ENCODE measurements at regions not wholly inside any gene's neighbourhood (a gene's known extent, or its start where the extent isn't known, plus 50 kb on each side); places are given as distances from the start of the nearest gene placed in this dataset.
A peak's percentile ranks its signal among the peaks of the same experiment; 100 is the strongest.

DNA sequence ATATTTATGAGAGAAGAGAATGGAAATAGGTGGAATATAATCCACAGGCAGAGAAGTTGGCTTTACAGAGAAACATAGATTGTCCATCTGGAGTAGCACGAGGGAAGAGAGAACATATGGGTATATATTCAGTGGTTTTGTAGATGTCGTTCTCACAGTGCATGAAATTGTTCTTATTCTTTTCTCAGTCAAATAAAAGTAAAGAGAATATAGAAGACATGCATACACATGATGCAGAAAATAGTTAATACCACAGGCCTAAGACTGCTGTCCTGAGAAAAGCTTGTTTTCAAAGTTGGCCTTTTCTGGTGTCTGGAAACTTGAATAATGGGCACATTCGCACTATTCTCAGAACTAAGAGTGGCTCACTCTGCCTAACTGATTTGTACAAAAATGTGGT lies 378.1 kb downstream of the GABRG1 start:
- H3K36me3 ChIP-seq (replicated peaks; ENCODE audit: control insufficient read depth, insufficient read depth, low read length) = no peaks in the 10 kb centered on the region
- H3K27me3 ChIP-seq (ENCODE audit: control insufficient read depth, insufficient read depth, low read length) = no peaks in the 10 kb centered on the region
- H3K4me3 ChIP-seq (ENCODE audit: insufficient read depth, low read depth, low read length) = no peak overlapping the region
- no peak for DNase-seq

DNA sequence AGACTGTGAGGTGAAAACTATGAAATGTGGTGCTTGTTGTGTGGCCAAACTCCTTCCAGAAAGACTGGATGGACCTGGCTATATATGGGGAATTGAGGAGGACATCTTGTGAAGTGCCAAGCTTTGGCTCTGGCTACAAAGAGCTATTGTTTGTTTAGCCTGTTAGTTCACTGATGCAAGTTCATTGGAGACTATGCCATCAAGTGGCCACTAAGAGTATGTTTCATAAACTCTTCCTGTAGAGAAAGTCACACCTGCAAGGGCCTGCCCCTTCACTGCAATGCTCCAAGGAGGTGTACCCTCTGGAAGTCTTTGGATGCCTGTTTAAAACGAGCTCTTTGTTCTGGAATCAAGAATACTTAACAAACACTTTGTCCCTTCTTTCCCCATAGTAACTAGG lies 382.0 kb downstream of the GABRG1 start:
- Histone ChIP-seq H3K36me3 (replicated peaks; ENCODE audit: control insufficient read depth, insufficient read depth, low read length) (no peaks in the 10 kb centered on the region), H3K27me3 (ENCODE audit: control insufficient read depth, insufficient read depth, low read length) (no peaks in the 10 kb centered on the region), H3K4me3 (ENCODE audit: insufficient read depth, low read depth, low read length) (no peak overlapping the region)
- no peak for DNase-seq

DNA sequence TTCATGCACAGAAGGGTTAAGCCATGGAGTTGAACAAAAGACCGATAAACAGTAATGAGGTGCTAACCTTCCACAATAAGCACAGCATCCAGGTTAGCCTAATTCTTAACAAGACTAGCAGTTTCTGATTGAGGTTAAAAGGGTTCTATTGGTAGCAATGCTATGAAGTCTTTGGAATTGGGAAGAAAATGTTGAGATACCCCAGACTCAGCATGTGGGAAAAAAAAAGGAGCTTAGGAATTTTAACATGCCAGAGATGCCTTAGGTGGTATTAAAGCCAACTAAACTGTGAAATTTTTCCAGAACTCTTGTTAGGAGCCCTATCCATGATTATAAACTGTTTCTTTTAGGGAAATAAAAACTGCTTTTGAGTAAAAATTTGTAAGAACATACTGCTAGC lies 391.7 kb downstream of the GABRG1 start:
- Histone ChIP-seq H3K4me3 (ENCODE audit: insufficient read depth, low read depth, low read length) (no peak overlapping the region), H3K27me3 (ENCODE audit: control insufficient read depth, insufficient read depth, low read length) (no peaks in the 10 kb centered on the region), H3K36me3 (replicated peaks; ENCODE audit: control insufficient read depth, insufficient read depth, low read length) (no peaks in the 10 kb centered on the region)
- DNase-seq = peak; percentile 2

DNA sequence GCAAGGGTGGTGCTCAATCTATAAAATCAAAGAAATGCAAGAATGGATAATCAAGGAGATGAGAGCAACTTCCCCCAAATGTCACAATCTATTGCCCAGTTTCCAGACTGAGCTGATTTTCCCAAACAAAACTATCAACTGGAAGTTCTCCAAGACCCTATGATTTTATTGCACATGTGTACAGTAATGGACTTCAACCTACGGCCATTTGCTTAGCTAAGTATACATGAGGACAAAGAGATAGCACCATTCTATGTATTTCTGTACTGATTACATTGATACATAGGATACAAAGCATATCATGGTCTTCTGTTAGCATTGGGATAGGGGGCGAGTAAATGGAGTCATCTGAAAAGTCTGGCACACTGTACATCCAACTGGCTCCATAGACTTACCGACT lies 407.8 kb downstream of the GABRG1 start:
- Histone ChIP-seq H3K36me3 (replicated peaks; ENCODE audit: control insufficient read depth, insufficient read depth, low read length) (no peaks in the 10 kb centered on the region), H3K4me3 (ENCODE audit: insufficient read depth, low read depth, low read length) (no peak overlapping the region), H3K27me3 (ENCODE audit: control insufficient read depth, insufficient read depth, low read length) (no peaks in the 10 kb centered on the region)
- no peak for DNase-seq

DNA sequence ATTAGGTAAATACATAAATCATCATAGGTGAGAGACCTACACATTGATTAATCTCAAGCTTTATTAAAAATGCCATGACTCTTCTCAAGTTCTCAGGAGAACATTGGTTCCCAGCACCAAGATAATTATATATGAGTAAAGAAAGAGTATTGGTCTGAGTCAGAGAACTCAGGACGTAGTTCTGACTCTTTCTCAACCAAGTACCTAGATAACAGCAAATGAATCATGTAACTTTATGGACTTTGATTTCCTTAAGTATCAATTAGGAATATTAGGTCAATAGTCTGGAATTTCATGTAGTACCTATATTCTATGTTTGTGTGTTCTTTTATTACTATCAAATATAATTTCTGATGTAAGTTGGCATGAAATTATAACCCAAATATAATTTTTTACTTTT lies 409.9 kb downstream of the GABRG1 start:
- no peak for DNase-seq
- no peaks in the 10 kb centered on the region for H3K27me3 ChIP-seq (ENCODE audit: control insufficient read depth, insufficient read depth, low read length)
- no peak overlapping the region for H3K4me3 ChIP-seq (ENCODE audit: insufficient read depth, low read depth, low read length)
- H3K36me3 ChIP-seq (replicated peaks; ENCODE audit: control insufficient read depth, insufficient read depth, low read length) = no peaks in the 10 kb centered on the region

DNA sequence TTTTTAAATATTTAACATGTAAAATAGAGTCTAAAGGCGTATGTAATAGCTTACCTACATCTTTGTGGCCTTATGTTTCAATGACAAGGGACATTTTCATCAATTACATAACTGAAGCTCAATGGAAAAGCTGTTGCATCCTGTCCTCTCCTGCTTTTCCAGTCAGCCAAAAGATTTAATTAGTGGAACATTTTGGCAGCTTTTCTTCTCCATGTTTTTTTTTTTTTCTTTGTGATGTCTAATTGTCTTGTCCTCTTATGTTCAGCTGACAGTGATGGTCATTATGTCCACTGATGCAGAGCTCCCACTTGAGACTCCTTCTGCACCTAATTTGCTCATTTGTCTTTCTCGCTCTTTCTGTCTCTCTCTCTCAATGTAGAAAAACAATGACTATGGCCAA lies 422.2 kb downstream of the GABRG1 start:
- no peak for DNase-seq
- H3K36me3 ChIP-seq (replicated peaks; ENCODE audit: control insufficient read depth, insufficient read depth, low read length) = no peaks in the 10 kb centered on the region
- H3K27me3 ChIP-seq (ENCODE audit: control insufficient read depth, insufficient read depth, low read length) = no peaks in the 10 kb centered on the region
- H3K4me3 ChIP-seq (ENCODE audit: insufficient read depth, low read depth, low read length) = no peak overlapping the region

DNA sequence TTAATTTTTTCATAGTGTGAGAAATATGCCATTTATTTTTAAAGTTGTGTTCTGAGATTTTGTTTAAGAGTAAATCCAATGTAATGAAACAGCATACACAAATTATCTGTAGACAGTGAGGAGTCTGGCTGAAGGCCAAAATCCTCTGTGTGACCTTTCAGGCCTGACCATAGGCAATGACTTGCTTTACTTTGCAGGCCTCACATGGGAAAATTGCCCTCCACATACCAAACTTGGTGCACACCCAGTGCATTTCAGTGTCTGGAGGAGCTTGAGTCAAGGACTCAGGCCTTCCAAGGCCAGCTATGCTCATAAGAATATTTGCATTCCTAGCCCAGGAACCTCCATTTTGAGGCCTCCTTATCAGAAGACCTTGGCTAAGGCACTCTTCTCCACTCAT lies 430.1 kb downstream of the GABRG1 start:
- no peaks in the 10 kb centered on the region for H3K36me3 ChIP-seq (replicated peaks; ENCODE audit: control insufficient read depth, insufficient read depth, low read length)
- H3K27me3 ChIP-seq (ENCODE audit: control insufficient read depth, insufficient read depth, low read length) = no peaks in the 10 kb centered on the region
- no peak overlapping the region for H3K4me3 ChIP-seq (ENCODE audit: insufficient read depth, low read depth, low read length)
- DNase-seq = no peak

DNA sequence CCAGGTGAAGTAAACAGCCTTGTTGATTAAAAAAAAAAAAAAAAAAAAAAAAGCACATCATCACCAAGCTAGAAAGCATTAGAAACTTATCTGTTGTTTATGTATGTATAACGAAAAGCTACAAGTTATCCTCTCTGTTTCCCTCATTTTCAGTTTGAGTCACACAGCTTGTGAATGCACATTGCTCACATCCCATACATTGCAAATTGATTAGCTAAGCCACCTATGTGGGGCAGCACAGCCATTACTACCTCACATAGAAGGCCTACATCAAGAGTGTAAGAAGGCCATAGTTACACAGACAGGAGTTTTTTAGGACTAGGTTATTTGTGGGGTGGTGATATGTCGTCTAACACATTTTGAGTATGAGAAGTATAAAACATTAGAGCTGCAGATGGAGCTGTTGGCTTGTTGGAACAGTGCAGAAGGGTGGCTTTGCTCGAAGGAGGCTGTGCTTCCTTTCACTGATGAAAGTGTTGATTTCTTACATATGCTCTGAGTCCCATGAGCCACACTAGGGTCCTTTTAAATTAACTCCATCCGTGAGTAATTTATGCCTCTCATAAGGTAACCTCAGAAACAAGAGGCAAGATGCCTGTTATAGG lies 431.6 kb downstream of the GABRG1 start:
- H3K27me3 ChIP-seq (ENCODE audit: control insufficient read depth, insufficient read depth, low read length) = no peaks in the 10 kb centered on the region
- H3K36me3 ChIP-seq (replicated peaks; ENCODE audit: control insufficient read depth, insufficient read depth, low read length) = no peaks in the 10 kb centered on the region
- no peak overlapping the region for H3K4me3 ChIP-seq (ENCODE audit: insufficient read depth, low read depth, low read length)
- no peak for DNase-seq

DNA sequence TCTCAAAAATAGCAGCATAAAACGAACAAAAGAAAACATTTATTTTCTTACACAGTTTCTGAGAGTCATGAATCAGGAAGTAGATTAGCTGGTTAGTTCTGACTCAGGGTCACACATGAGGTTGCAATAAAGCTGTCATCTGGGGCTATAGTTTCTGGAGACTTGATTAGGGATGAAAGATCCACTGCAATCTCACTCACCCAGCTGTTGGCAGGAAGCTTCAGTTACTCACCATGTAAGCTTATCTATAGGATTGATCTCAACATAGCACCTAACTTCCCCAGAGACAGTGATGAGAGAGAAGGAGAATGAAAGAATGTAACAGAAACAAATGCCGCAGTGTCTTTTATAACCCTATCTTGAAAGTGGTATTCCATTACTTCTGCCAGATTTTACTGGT lies 435.5 kb downstream of the GABRG1 start:
- Histone ChIP-seq H3K36me3 (replicated peaks; ENCODE audit: control insufficient read depth, insufficient read depth, low read length) (no peaks in the 10 kb centered on the region), H3K27me3 (ENCODE audit: control insufficient read depth, insufficient read depth, low read length) (no peaks in the 10 kb centered on the region), H3K4me3 (ENCODE audit: insufficient read depth, low read depth, low read length) (no peak overlapping the region)
- DNase-seq = no peak

DNA sequence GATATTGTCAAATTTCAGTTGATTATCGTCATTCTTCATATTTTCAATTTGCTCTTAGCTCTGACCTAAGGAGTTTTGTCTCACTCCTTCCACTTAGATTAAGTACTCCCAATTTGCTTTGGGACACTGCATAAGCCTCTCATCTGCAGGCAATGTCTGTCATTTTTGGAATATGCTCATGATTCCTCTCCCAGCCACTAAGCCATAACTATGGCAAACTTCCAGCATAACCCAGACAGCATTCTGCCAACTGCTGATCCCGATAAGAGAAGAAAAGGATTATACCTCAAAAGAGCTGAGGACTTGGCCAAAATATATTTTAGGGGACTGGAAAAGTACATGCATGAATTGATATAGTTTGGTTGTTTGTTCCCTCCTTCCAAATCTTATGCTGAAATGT lies 444.4 kb downstream of the GABRG1 start:
- Histone ChIP-seq H3K27me3 (ENCODE audit: control insufficient read depth, insufficient read depth, low read length) (no peaks in the 10 kb centered on the region), H3K4me3 (ENCODE audit: insufficient read depth, low read depth, low read length) (no peak overlapping the region), H3K36me3 (replicated peaks; ENCODE audit: control insufficient read depth, insufficient read depth, low read length) (no peaks in the 10 kb centered on the region)
- no peak for DNase-seq

DNA sequence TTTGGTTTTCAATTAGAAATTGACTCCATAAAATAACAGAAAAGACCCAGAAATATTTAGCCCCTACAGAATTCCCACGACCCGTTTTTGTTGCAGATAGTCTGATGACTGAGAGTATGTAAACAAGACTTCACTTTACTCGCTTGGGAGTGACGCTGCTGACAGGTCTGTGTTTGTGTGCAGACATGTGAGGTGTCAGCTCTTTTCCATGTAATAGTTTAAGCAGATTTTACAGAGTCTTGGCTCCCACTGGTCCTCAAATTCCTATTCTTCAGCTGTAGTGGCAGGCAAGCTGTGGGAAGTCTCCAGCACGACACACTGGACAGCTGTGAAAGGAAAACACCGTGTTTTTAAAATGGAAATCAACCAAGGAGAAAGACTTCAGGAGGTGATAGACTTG lies 455.7 kb downstream of the GABRG1 start:
- Histone ChIP-seq H3K4me3 (ENCODE audit: insufficient read depth, low read depth, low read length) (no peak overlapping the region), H3K27me3 (ENCODE audit: control insufficient read depth, insufficient read depth, low read length) (no peaks in the 10 kb centered on the region), H3K36me3 (replicated peaks; ENCODE audit: control insufficient read depth, insufficient read depth, low read length) (no peaks in the 10 kb centered on the region)
- DNase-seq = no peak

DNA sequence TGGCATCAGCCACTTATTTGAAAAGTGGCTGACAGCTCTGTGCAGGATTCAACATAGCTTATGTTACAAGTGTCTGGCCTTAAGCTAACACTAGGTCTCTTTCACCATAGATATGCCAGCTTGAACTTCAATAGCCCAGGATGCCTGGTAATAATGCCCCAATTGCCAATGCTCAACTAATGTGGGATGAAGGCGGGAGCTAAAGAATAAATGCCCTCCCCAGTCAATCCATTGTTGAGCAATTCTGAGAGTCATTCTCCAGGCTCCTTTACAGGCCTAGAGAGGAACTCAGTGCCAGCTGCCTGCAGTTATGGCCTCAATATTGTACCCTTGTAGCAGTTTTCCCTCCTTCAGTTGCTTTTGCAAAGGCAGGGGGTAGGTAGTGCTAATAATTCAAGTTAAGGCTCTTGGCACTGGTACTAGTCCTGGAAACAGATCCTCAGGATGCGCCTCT lies 460.2 kb downstream of the GABRG1 start:
- no peaks in the 10 kb centered on the region for H3K27me3 ChIP-seq (ENCODE audit: control insufficient read depth, insufficient read depth, low read length)
- DNase-seq = no peak

DNA sequence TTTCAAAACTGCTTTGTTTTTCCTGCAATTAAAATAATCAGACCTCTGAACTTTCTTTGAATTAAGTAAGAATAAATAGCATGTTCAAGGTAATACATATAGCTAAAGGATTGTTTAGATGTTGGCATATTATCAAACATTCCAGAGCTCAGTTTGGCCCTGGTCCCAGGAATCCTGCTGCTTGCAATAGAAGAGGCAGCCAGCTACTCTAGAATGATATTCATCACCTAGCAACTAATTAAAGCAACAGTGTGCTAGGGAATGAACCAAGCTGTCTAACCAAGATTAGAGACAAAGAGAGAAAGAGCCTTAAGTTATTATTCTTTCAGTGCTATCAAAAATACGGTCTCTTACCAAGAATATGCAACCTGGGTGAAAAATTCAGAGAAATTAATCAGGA lies 460.9 kb downstream of the GABRG1 start:
- DNase-seq = no peak
- no peaks in the 10 kb centered on the region for H3K27me3 ChIP-seq (ENCODE audit: control insufficient read depth, insufficient read depth, low read length)
- H3K36me3 ChIP-seq (replicated peaks; ENCODE audit: control insufficient read depth, insufficient read depth, low read length) = no peaks in the 10 kb centered on the region
- no peak overlapping the region for H3K4me3 ChIP-seq (ENCODE audit: insufficient read depth, low read depth, low read length)

More for the DNA sequence above, 460.2 kb downstream of the GABRG1 start:
- H3K36me3 ChIP-seq (replicated peaks; ENCODE audit: control insufficient read depth, insufficient read depth, low read length) = no peaks in the 10 kb centered on the region
- H3K4me3 ChIP-seq (ENCODE audit: insufficient read depth, low read depth, low read length) = no peak overlapping the region

DNA sequence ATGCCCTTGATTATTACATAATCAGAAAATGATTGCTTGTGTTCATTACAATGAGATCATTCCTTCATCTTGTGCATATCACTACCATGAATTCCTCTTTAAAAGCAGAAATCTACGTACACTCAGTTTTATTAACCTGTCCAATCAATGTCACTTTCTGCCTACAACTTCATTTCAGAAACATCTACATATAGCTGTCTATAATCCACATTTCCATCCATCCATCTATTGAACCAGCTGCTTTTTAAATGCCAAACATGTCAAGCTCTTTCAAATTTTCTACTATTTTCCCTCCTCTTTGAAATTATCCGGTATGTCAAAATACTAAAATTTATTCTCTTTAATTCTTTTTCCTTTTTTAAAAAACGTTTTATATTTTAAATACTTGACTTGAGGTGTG lies 462.0 kb downstream of the GABRG1 start:
- Histone ChIP-seq H3K4me3 (ENCODE audit: insufficient read depth, low read depth, low read length) (no peak overlapping the region), H3K27me3 (ENCODE audit: control insufficient read depth, insufficient read depth, low read length) (no peaks in the 10 kb centered on the region), H3K36me3 (replicated peaks; ENCODE audit: control insufficient read depth, insufficient read depth, low read length) (no peaks in the 10 kb centered on the region)
- DNase-seq = no peak

DNA sequence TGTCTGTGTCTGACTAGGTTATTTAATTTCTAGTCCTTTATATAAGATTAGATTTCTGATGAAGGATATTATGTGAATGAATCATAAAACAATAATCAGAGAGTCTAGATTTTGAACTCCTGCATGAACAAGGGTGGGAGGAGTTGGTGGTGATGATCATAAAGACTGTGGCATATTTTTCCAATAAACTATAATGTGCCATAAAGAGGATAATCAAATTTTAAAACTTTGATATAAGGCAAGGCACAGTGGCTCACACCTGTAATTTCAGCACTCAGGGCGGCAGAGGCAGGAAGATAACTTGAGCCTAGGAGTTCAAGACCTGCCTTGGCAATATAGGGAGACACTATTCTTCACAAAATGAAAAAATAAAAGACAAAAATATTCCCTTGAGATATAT lies 473.3 kb downstream of the GABRG1 start:
- no peaks in the 10 kb centered on the region for H3K36me3 ChIP-seq (replicated peaks; ENCODE audit: control insufficient read depth, insufficient read depth, low read length)
- DNase-seq = no peak
- no peak overlapping the region for H3K4me3 ChIP-seq (ENCODE audit: insufficient read depth, low read depth, low read length)
- no peaks in the 10 kb centered on the region for H3K27me3 ChIP-seq (ENCODE audit: control insufficient read depth, insufficient read depth, low read length)

DNA sequence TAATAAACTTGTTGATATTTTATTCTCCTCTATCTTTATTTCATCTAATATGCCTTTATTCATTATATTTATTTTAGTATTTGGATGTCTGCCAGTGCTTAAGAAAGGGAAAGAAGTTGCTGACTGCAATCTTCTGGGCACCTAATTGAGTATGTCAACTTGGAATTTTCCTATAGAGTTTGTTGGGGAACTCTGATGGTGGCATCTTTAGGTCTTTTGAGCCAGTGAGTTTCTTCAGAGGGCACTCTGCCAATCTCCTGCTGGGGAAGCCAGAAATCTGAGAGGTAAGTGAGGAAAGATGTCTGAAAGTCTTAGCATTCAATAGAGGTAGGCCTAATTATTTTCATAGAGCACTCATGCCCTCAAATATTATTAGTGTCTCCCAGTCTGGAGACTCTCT lies 475.0 kb downstream of the GABRG1 start:
- no peaks in the 10 kb centered on the region for H3K36me3 ChIP-seq (replicated peaks; ENCODE audit: control insufficient read depth, insufficient read depth, low read length)
- no peaks in the 10 kb centered on the region for H3K27me3 ChIP-seq (ENCODE audit: control insufficient read depth, insufficient read depth, low read length)
- no peak for DNase-seq
- no peak overlapping the region for H3K4me3 ChIP-seq (ENCODE audit: insufficient read depth, low read depth, low read length)

All from H7 (cell line).